WTC11 (cell line): ENCODE measurements at regions not wholly inside any gene's neighbourhood (a gene's known extent, or its start where the extent isn't known, plus 50 kb on each side); places are given as distances from the start of the nearest gene placed in this dataset.

Source experiments
- ATAC-seq: fragments of 200-7000 bp; cut with Tn5 transposase; 2 replicates; pipeline ENCODE4 v1.10.0; 2021; ENCODE audit warnings: mild to moderate bottlenecking, moderate library complexity
- CTCF ChIA-PET: fragments of 300-600 bp; sonication (Branson Sonifier 250); formaldehyde crosslinking; loops from one replicate; lab custom pipeline; 2021; ENCODE audit warnings: antibody characterized with exemption; lab: Charles Lee
- POLR2A ChIA-PET: fragments of 350-600 bp; sonication (Branson Sonifier 250); formaldehyde crosslinking; loops from one replicate; lab custom pipeline; 2021; ENCODE audit warnings: antibody characterized with exemption; lab: Charles Lee
- DNase-seq: peaks from one replicate; pipeline ENCODE4 v3.0.0; 2021; ENCODE audit warnings: low spot score
- H3K27ac Mint-ChIP-seq: 2 replicates; pipeline ENCODE4 v1.8.0; 2021; ENCODE audit warnings: mixed read lengths
- H3K27me3 Mint-ChIP-seq: 2 replicates; pipeline ENCODE4 v1.8.0; 2021; ENCODE audit warnings: low read depth, mild to moderate bottlenecking, moderate library complexity, mixed read lengths
- H3K36me3 Mint-ChIP-seq: 2 replicates; pipeline ENCODE4 v1.8.0; 2021; ENCODE audit warnings: mixed read lengths
- H3K4me1 Mint-ChIP-seq: 2 replicates; pipeline ENCODE4 v1.8.0; 2022; ENCODE audit warnings: mixed read lengths
- H3K4me3 Mint-ChIP-seq: 2 replicates; pipeline ENCODE4 v1.8.0; 2021; ENCODE audit warnings: mild to moderate bottlenecking, moderate library complexity, mixed read lengths
- H3K9me3 Mint-ChIP-seq: 2 replicates; pipeline ENCODE4 v1.8.0; 2021; ENCODE audit warnings: mixed read lengths
- CREM ChIP-seq: sonication (generic); formaldehyde crosslinking; IDR thresholded peaks from 2 replicates; pipeline ENCODE4 v1.8.1; 2022; ENCODE audit warnings: mild to moderate bottlenecking, missing genetic modification reagents, moderate library complexity
- IRF2 ChIP-seq: sonication (generic); formaldehyde crosslinking; IDR thresholded peaks from 2 replicates; pipeline ENCODE4 v1.8.0; 2022; ENCODE audit warnings: low read depth, missing genetic modification reagents, borderline replicate concordance
- NR3C1 ChIP-seq: sonication (generic); formaldehyde crosslinking; conservative IDR thresholded peaks from 2 replicates; pipeline ENCODE4 v1.8.1; 2023; ENCODE audit warnings: low read depth, mild to moderate bottlenecking, missing genetic modification reagents
- OVOL2 ChIP-seq: fragments of 250-450 bp; sonication (Bioruptor Pico); IDR thresholded peaks from 2 replicates; pipeline ENCODE4 v1.9.0; 2021; ENCODE audit warnings: mild to moderate bottlenecking, borderline replicate concordance
- TP53 ChIP-seq: sonication (generic); formaldehyde crosslinking; IDR thresholded peaks from 2 replicates; pipeline ENCODE4 v1.8.1; 2023; ENCODE audit warnings: mild to moderate bottlenecking, missing genetic modification reagents
- ZNF317 ChIP-seq: sonication (generic); formaldehyde crosslinking; IDR thresholded peaks from 2 replicates; pipeline ENCODE4 v1.8.1; 2023; ENCODE audit warnings: low read depth, mild to moderate bottlenecking, moderate library complexity, missing genetic modification reagents, borderline replicate concordance
- ZNF416 ChIP-seq: fragments of 250-450 bp; sonication (Bioruptor Pico); IDR thresholded peaks from 2 replicates; pipeline ENCODE4 v1.9.0; 2021; ENCODE audit warnings: mild to moderate bottlenecking, inconsistent platforms
- TF ChIP-seq, protein P1 (sequence below): sonication (generic); formaldehyde crosslinking; IDR thresholded peaks from 2 replicates; pipeline ENCODE4 v1.8.1; 2023; ENCODE audit warnings: mild to moderate bottlenecking, missing genetic modification reagents, borderline replicate concordance
- TF ChIP-seq, protein P2 (sequence below): fragments of 250-450 bp; sonication (Bioruptor Pico); IDR thresholded peaks from 2 replicates; pipeline ENCODE4 v1.9.0; 2021; ENCODE audit warnings: mild to moderate bottlenecking, borderline replicate concordance

DNA sequence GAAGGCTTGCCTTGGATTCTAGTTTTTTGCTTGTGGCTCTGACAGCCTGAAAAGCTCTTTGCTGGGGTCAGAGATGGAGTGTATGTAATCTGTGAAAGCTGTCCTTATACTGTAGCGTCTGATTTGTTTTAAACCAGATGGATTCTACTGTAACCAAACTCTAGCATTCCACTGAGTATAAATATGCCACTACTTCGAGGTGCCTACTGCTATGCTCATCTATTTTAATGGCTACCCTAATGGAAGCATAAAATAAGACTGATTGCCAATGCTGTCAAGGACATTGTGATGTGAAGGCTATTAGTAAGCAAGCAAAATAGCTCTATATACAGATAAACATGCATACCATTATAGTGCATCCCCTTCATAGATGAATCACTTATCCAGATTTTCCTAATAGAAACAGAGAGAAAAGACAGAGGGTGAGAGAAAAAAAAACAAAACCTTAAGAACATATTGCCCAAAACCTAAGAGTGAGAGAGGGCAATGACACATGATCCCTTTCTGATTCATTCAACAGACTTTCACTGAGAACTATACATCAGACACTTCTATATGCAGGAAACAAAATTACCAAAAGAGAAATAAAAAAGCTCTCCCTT lies 1025.8 kb upstream of the LCORL start:
- H3K9me3 Mint-ChIP-seq: peaks cover 10% of the 10 kb centered on the region
- H3K4me1 Mint-ChIP-seq: peaks cover 17% of the 10 kb centered on the region
- no peak overlapping the region for H3K4me3 Mint-ChIP-seq
- no peak overlapping the region for H3K27ac Mint-ChIP-seq
- TF ChIP-seq NR3C1 (CRISPR knock-in tag): no peak
- peaks cover 3% of the 10 kb centered on the region; the same call in 1 of the 2 replicates for H3K36me3 Mint-ChIP-seq
- DNase-seq: no peak
- CTCF ChIA-PET: no interaction called here
- POLR2A ChIA-PET: no interaction called here
- H3K27me3 Mint-ChIP-seq: no peaks in the 10 kb centered on the region
- ATAC-seq: no peak

DNA sequence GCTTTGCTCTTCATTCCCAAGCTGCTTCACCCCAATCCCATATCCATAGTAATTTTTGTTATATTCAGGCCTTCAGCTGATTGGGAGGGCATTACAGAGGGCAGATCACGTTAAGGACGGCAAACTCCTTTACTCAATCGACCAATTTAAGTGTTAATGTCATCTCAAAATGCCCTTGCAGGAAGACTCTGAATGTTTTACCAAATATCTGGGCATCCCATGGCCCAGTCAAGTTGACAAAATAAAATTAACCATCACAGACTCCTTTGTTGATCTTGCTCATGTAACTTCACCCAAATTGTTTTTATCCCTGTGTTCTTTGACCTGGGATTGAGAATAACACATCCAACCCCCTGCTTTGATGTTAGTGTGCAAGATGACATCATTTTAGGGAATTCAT lies 1018.3 kb upstream of the LCORL start:
- H3K36me3 Mint-ChIP-seq: peaks cover 30% of the 10 kb centered on the region
- H3K4me3 Mint-ChIP-seq: no peak overlapping the region
- H3K4me1 Mint-ChIP-seq: peaks cover 22% of the 10 kb centered on the region
- H3K27ac Mint-ChIP-seq: no peak overlapping the region
- TF ChIP-seq, protein P1, sequence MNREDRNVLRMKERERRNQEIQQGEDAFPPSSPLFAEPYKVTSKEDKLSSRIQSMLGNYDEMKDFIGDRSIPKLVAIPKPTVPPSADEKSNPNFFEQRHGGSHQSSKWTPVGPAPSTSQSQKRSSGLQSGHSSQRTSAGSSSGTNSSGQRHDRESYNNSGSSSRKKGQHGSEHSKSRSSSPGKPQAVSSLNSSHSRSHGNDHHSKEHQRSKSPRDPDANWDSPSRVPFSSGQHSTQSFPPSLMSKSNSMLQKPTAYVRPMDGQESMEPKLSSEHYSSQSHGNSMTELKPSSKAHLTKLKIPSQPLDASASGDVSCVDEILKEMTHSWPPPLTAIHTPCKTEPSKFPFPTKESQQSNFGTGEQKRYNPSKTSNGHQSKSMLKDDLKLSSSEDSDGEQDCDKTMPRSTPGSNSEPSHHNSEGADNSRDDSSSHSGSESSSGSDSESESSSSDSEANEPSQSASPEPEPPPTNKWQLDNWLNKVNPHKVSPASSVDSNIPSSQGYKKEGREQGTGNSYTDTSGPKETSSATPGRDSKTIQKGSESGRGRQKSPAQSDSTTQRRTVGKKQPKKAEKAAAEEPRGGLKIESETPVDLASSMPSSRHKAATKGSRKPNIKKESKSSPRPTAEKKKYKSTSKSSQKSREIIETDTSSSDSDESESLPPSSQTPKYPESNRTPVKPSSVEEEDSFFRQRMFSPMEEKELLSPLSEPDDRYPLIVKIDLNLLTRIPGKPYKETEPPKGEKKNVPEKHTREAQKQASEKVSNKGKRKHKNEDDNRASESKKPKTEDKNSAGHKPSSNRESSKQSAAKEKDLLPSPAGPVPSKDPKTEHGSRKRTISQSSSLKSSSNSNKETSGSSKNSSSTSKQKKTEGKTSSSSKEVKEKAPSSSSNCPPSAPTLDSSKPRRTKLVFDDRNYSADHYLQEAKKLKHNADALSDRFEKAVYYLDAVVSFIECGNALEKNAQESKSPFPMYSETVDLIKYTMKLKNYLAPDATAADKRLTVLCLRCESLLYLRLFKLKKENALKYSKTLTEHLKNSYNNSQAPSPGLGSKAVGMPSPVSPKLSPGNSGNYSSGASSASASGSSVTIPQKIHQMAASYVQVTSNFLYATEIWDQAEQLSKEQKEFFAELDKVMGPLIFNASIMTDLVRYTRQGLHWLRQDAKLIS (CRISPR knock-in tag): no peak
- no peak for TF ChIP-seq OVOL2 (CRISPR knock-in tag)
- TF ChIP-seq ZNF416 (CRISPR knock-in tag): peak; percentile 91
- CTCF ChIA-PET: no interaction called here
- H3K9me3 Mint-ChIP-seq: peaks cover 35% of the 10 kb centered on the region
- POLR2A ChIA-PET: no interaction called here
- DNase-seq: no peak
- no peaks in the 10 kb centered on the region for H3K27me3 Mint-ChIP-seq
- no peak for ATAC-seq

DNA sequence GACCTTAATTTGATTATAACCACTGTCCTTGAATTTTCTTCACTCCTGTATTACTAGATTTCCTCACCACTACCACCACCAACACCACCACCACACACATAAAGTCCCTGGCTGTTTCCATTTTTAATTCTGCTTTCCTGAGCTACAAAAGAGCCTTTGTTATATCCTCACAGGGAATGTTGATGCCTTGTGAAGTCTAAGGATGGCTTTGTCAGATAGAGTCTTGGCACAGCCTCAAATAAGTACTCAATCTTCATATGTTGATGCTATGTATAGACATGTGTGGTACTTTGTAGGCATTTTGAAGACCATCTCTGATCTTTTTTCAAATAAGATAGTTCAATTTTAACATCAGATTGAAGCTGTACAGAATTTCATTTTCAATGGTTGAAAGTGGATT lies 1016.7 kb upstream of the LCORL start:
- H3K36me3 Mint-ChIP-seq: peaks cover 30% of the 10 kb centered on the region
- peaks cover 26% of the 10 kb centered on the region for H3K4me1 Mint-ChIP-seq
- H3K27ac Mint-ChIP-seq: 0 out of 2 replicates have a peak overlapping the region, but pooled peaks have one; percentile 1
- peaks cover 31% of the 10 kb centered on the region for H3K9me3 Mint-ChIP-seq
- H3K4me3 Mint-ChIP-seq: no peak overlapping the region
- TF ChIP-seq, protein P2, sequence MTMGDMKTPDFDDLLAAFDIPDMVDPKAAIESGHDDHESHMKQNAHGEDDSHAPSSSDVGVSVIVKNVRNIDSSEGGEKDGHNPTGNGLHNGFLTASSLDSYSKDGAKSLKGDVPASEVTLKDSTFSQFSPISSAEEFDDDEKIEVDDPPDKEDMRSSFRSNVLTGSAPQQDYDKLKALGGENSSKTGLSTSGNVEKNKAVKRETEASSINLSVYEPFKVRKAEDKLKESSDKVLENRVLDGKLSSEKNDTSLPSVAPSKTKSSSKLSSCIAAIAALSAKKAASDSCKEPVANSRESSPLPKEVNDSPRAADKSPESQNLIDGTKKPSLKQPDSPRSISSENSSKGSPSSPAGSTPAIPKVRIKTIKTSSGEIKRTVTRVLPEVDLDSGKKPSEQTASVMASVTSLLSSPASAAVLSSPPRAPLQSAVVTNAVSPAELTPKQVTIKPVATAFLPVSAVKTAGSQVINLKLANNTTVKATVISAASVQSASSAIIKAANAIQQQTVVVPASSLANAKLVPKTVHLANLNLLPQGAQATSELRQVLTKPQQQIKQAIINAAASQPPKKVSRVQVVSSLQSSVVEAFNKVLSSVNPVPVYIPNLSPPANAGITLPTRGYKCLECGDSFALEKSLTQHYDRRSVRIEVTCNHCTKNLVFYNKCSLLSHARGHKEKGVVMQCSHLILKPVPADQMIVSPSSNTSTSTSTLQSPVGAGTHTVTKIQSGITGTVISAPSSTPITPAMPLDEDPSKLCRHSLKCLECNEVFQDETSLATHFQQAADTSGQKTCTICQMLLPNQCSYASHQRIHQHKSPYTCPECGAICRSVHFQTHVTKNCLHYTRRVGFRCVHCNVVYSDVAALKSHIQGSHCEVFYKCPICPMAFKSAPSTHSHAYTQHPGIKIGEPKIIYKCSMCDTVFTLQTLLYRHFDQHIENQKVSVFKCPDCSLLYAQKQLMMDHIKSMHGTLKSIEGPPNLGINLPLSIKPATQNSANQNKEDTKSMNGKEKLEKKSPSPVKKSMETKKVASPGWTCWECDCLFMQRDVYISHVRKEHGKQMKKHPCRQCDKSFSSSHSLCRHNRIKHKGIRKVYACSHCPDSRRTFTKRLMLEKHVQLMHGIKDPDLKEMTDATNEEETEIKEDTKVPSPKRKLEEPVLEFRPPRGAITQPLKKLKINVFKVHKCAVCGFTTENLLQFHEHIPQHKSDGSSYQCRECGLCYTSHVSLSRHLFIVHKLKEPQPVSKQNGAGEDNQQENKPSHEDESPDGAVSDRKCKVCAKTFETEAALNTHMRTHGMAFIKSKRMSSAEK (CRISPR knock-in tag): no peak
- TF ChIP-seq CREM (no peak), IRF2 (CRISPR knock-in tag) (no peak), ZNF317 (no peak), TP53 (CRISPR knock-in tag) (no peak)
- CTCF ChIA-PET: no interaction called here
- POLR2A ChIA-PET: interaction anchor here (0.8 kb wide), 1 partner anchor 221 kb away, joined by 5 read pairs; no protein-coding TSS in a partner anchor
- no peak for ATAC-seq
- no peak for DNase-seq
- H3K27me3 Mint-ChIP-seq: no peaks in the 10 kb centered on the region; the same call in 1 of the 2 replicates
